ENCODE measurements at regions not wholly inside any gene's neighbourhood (a gene's known extent, or its start where the extent isn't known, plus 50 kb on each side); places are given as distances from the start of the nearest gene placed in this dataset.
"Not testable (repeated sequence)": the region's sequence is repeated elsewhere in the genome, so short reads cannot be mapped to it uniquely, and the experiment has no call there.

DNA sequence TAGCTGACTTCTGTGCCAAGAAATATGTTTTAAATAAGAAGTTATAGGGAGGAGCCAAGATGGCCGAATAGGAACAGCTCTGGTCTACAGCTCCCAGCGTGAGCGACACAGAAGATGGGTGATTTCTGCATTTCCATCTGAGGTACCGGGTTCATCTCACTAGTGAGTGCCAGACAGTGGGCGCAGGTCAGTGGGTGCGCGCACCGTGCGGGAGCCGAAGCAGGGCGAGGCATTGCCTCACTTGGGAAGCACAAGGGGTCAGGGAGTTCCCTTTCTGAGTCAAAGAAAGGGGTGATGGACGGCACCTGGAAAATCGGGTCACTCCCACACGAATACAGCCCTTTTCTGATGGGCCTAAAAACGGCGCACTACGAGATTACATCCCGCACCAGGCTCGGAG is 92.1 kb downstream of the OR4A15 start:
- TF ChIP-seq, protein P1, sequence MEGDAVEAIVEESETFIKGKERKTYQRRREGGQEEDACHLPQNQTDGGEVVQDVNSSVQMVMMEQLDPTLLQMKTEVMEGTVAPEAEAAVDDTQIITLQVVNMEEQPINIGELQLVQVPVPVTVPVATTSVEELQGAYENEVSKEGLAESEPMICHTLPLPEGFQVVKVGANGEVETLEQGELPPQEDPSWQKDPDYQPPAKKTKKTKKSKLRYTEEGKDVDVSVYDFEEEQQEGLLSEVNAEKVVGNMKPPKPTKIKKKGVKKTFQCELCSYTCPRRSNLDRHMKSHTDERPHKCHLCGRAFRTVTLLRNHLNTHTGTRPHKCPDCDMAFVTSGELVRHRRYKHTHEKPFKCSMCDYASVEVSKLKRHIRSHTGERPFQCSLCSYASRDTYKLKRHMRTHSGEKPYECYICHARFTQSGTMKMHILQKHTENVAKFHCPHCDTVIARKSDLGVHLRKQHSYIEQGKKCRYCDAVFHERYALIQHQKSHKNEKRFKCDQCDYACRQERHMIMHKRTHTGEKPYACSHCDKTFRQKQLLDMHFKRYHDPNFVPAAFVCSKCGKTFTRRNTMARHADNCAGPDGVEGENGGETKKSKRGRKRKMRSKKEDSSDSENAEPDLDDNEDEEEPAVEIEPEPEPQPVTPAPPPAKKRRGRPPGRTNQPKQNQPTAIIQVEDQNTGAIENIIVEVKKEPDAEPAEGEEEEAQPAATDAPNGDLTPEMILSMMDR (IDR thresholded peaks at IDR 0.05; ENCODE audit: low read depth, low read length): not testable (repeated sequence)
- TF ChIP-seq EZH2phosphoT487 (IDR thresholded peaks at IDR 0.05; ENCODE audit: low read depth): not testable (repeated sequence)
